B cell (primary cell): ENCODE measurements at regions not wholly inside any gene's neighbourhood (a gene's known extent, or its start where the extent isn't known, plus 50 kb on each side); places are given as distances from the start of the nearest gene placed in this dataset.

Experiments
- ATAC-seq: fragments of 200-7000 bp; cut with Tn5 transposase; one replicate; pipeline ENCODE4 v1.10.0; 2021; ENCODE audit warnings: low read depth, mild to moderate bottlenecking, moderate number of reproducible peaks, moderate library complexity
- CTCF ChIA-PET: fragments of 350-600 bp; sonication (Branson Sonifier 250); formaldehyde crosslinking; loops from one replicate; lab custom pipeline; 2021; ENCODE audit warnings: antibody characterized with exemption, inconsistent platforms; lab: Charles Lee
- POLR2A ChIA-PET: fragments of 350-600 bp; sonication (Branson Sonifier 250); formaldehyde crosslinking; loops from one replicate; lab custom pipeline; 2021; ENCODE audit warnings: antibody characterized with exemption; lab: Charles Lee
- DNase-seq: peaks from one replicate; pipeline ENCODE4 v3.0.0; 2013
- H2AFZ ChIP-seq: 2 replicates; pipeline ENCODE4 v1.6.1; 2012; ENCODE audit warnings: mild to moderate bottlenecking, low read depth, low read length; ENCODE audit not compliant: insufficient read depth, poor library complexity, severe bottlenecking
- H3K27ac ChIP-seq, 2 donors: 1 replicate in 1 of 2; 2 replicates in 1 of 2; pipeline ENCODE4 v1.5.1; 2012 to 2013; ENCODE audit warnings: low read length in 2 of 2, mild to moderate bottlenecking in 2 of 2, moderate library complexity in 1 of 2
- H3K27me3 ChIP-seq, 4 experiments: fragments of 200-600 bp in 1 of 4; sonication (generic) in 1 of 4; replicated peaks in 1 of 4; 1 replicate in 2 of 4; 2 replicates in 2 of 4; pipeline versions ENCODE4 v1.6.1 to v1.7.0; 2013 to 2016; ENCODE audit warnings: low read length in 3 of 4, mild to moderate bottlenecking in 2 of 4, mixed read lengths in 1 of 4, moderate library complexity in 1 of 4; ENCODE audit not compliant: insufficient read depth in 4 of 4, control insufficient read depth in 3 of 4; ENCODE audit errors: control extremely low read depth in 1 of 4
- H3K36me3 ChIP-seq, 2 experiments: replicated peaks in 1 of 2; 1 replicate in 1 of 2; 2 replicates in 1 of 2; pipeline versions ENCODE4 v1.6.1 to v1.7.1; 2013; ENCODE audit warnings: low read length in 1 of 2; ENCODE audit not compliant: insufficient read depth in 2 of 2, control insufficient read depth in 1 of 2; ENCODE audit errors: control extremely low read depth in 1 of 2, extremely low read depth in 1 of 2
- H3K4me1 ChIP-seq, 2 donors: fragments of 200-600 bp in 1 of 2; sonication (generic) in 1 of 2; 1 replicate in 1 of 2; 2 replicates in 1 of 2; pipeline versions ENCODE4 v1.5.1 to v1.6.1; 2013 to 2017; ENCODE audit warnings: low read length in 2 of 2; ENCODE audit not compliant: control insufficient read depth in 2 of 2, insufficient read depth in 2 of 2
- H3K4me2 ChIP-seq: replicated peaks from 2 replicates; pipeline ENCODE3; 2012; ENCODE audit warnings: mild to moderate bottlenecking, low read depth, low read length; ENCODE audit not compliant: poor library complexity, severe bottlenecking
- H3K4me3 ChIP-seq, 5 experiments: fragments of 200-600 bp in 1 of 5; sonication (generic) in 1 of 5; 1 replicate in 3 of 5; 2 replicates in 2 of 5; pipeline versions ENCODE4 v1.5.1 to v1.7.0; 2011 to 2016; ENCODE audit warnings: low read length in 4 of 5, mild to moderate bottlenecking in 4 of 5, low read depth in 2 of 5, control low read depth in 1 of 5, moderate library complexity in 1 of 5; ENCODE audit not compliant: insufficient read depth in 1 of 5; ENCODE audit errors: control extremely low read depth in 1 of 5, extremely low read depth in 1 of 5
- H3K79me2 ChIP-seq: fragments of 200-600 bp; sonication (generic); one replicate; pipeline ENCODE4 v1.6.0; 2016; ENCODE audit warnings: low read length; ENCODE audit not compliant: control insufficient read depth, insufficient read depth
- H3K9ac ChIP-seq: fragments of 200-600 bp; sonication (generic); 2 replicates; pipeline ENCODE4 v1.6.1; 2017; ENCODE audit warnings: mild to moderate bottlenecking, low read length, moderate library complexity
- H3K9me3 ChIP-seq, 3 donors: one replicate each; pipeline versions ENCODE4 v1.6.1 to v1.7.1; 2013; ENCODE audit warnings: low read length in 2 of 3; ENCODE audit not compliant: control insufficient read depth in 2 of 3, insufficient read depth in 1 of 3; ENCODE audit errors: control extremely low read depth in 1 of 3
- H4K20me1 ChIP-seq: 2 replicates; pipeline ENCODE4 v1.6.0; 2012; ENCODE audit warnings: mild to moderate bottlenecking, low read length; ENCODE audit not compliant: insufficient read depth, control insufficient read depth, poor library complexity, severe bottlenecking
- H3K27ac Mint-ChIP-seq: one replicate; pipeline ENCODE4 v1.8.0; 2021; ENCODE audit warnings: mixed read lengths
- H3K27me3 Mint-ChIP-seq: one replicate; pipeline ENCODE4 v1.8.0; 2021; ENCODE audit warnings: mixed read lengths
- H3K4me1 Mint-ChIP-seq: one replicate; pipeline ENCODE4 v1.8.0; 2021; ENCODE audit warnings: mixed read lengths
- H3K4me3 Mint-ChIP-seq: one replicate; pipeline ENCODE4 v1.8.0; 2021; ENCODE audit warnings: mixed read lengths
- H3K9me3 Mint-ChIP-seq: one replicate; pipeline ENCODE4 v1.8.0; 2022; ENCODE audit warnings: mixed read lengths; ENCODE audit not compliant: insufficient read depth
- EZH2 ChIP-seq: IDR thresholded peaks from 2 replicates; pipeline ENCODE4 v1.6.1; 2012; ENCODE audit warnings: borderline replicate concordance, low read depth, mild to moderate bottlenecking, moderate library complexity, low read length; ENCODE audit not compliant: insufficient read depth, poor library complexity, severe bottlenecking
- WGBS: methylation state at CpG from one replicate; pipeline ENCODE4 v1.1.5; 2013; ENCODE audit warnings: missing lambda C conversion rate; ENCODE audit not compliant: insufficient coverage; 5-methylcytosine and 5-hydroxymethylcytosine counted together
- intact Hi-C: fragments of 100-400 bp; cut with micrococcal nuclease; formaldehyde crosslinking; loops from one replicate; pipeline ENCODE4 v1.10.0; 2022
- TF ChIP-seq, protein P1 (sequence below): fragments of 200-600 bp; IDR thresholded peaks from one replicate; pipeline ENCODE4 v1.8.0; 2022; ENCODE audit warnings: antibody characterized with exemption, mild to moderate bottlenecking

DNA sequence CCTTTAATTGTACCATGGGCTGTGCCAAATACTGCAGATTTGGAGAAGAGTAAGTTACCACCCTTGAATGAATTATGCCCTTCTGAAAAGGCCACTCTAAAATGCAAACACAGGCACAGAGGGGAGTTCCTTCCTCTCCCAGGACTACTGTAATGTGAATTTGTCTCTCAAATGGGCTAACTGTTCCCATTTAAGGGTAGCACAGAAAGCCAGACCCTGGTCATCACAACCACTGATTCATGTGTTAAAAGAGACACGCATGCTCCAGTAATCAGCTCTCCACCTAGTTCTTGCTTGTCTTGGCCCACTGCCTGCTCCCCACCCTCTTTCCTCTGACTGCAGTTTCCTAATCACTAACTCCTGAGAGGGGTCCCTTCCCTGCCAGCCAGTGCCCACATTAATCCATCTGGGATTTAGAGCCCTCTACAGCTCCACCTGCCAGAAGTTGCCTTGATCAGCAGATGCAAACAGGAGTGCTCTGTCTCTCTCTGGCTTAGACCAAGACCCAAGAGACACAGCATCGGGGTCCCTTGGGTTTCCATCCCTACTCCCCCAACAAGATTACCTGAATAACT, 382.4 kb downstream of the TMEM167A start:
- no peaks in the 10 kb centered on the region for H4K20me1 ChIP-seq
- Mint-ChIP-seq H3K27ac (no peak overlapping the region), H3K4me3 (no peak overlapping the region), H3K4me1 (no peaks in the 10 kb centered on the region), H3K27me3 (no peaks in the 10 kb centered on the region), H3K9me3 (no peaks in the 10 kb centered on the region)
- H3K4me2 ChIP-seq: no peak overlapping the region
- H3K9me3 ChIP-seq: no peaks in the 10 kb centered on the region
- H2AFZ ChIP-seq: no peak overlapping the region
- H3K9ac ChIP-seq: no peak overlapping the region
- intact Hi-C loops: no loop called here
- H3K27ac ChIP-seq: no peak overlapping the region
- H3K4me1 ChIP-seq: no peaks in the 10 kb centered on the region
- H3K36me3 ChIP-seq: no peaks in the 10 kb centered on the region
- ChIA-PET POLR2A (no interaction called here), CTCF (no interaction called here)
- no peak for DNase-seq
- H3K4me3 ChIP-seq: no peak overlapping the region
- ATAC-seq: no peak
- H3K27me3 ChIP-seq: no peaks in the 10 kb centered on the region
- TF ChIP-seq EZH2: no peak
- TF ChIP-seq, protein P1, sequence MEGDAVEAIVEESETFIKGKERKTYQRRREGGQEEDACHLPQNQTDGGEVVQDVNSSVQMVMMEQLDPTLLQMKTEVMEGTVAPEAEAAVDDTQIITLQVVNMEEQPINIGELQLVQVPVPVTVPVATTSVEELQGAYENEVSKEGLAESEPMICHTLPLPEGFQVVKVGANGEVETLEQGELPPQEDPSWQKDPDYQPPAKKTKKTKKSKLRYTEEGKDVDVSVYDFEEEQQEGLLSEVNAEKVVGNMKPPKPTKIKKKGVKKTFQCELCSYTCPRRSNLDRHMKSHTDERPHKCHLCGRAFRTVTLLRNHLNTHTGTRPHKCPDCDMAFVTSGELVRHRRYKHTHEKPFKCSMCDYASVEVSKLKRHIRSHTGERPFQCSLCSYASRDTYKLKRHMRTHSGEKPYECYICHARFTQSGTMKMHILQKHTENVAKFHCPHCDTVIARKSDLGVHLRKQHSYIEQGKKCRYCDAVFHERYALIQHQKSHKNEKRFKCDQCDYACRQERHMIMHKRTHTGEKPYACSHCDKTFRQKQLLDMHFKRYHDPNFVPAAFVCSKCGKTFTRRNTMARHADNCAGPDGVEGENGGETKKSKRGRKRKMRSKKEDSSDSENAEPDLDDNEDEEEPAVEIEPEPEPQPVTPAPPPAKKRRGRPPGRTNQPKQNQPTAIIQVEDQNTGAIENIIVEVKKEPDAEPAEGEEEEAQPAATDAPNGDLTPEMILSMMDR: no peak
- H3K79me2 ChIP-seq: no peaks in the 10 kb centered on the region
- 89% methylated on average over 2 of the region's 2 CpGs for WGBS

DNA sequence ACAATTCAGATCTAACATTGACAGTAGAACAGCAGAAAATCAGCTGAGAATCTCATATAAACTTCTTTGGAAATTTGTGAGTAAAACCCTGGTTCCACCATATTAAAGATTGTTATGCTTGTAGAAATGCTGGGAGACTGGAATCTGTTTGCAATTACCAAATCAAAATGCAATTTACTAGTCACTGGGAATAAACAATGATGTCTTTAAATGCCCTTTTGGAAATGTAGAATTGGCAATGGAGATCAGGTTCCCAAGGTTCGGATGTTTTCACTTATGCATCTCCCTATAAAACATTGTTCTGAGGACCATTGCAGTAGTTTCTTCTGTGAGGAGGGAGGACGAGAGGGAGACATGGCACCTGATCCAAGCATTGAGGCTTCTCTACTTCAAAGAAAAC, 384.4 kb downstream of the TMEM167A start:
- H3K79me2 ChIP-seq: no peaks in the 10 kb centered on the region
- no peaks in the 10 kb centered on the region for H3K9me3 ChIP-seq
- TF ChIP-seq, protein P1: no peak
- TF ChIP-seq EZH2: no peak
- no peaks in the 10 kb centered on the region for H3K36me3 ChIP-seq
- no peaks in the 10 kb centered on the region for H4K20me1 ChIP-seq
- intact Hi-C loops: no loop called here
- no peak overlapping the region for H3K27ac ChIP-seq
- no peak overlapping the region for H3K4me2 ChIP-seq
- no peaks in the 10 kb centered on the region for H3K4me1 ChIP-seq
- ChIA-PET CTCF (no interaction called here), POLR2A (no interaction called here)
- no peak overlapping the region for H2AFZ ChIP-seq
- Mint-ChIP-seq H3K4me3 (no peak overlapping the region), H3K9me3 (no peaks in the 10 kb centered on the region), H3K27ac (no peak overlapping the region), H3K27me3 (no peaks in the 10 kb centered on the region), H3K4me1 (no peaks in the 10 kb centered on the region)
- no peak overlapping the region for H3K9ac ChIP-seq
- no CpG with 5 or more reads among the region's 2 CpGs for WGBS
- H3K4me3 ChIP-seq: no peak overlapping the region
- DNase-seq (no peak), ATAC-seq (no peak)
- no peaks in the 10 kb centered on the region for H3K27me3 ChIP-seq
